Activated naive CD8-positive, alpha-beta T cell (primary cell): ENCODE measurements at regions not wholly inside any gene's neighbourhood (a gene's known extent, or its start where the extent isn't known, plus 50 kb on each side); places are given as distances from the start of the nearest gene placed in this dataset.
"Not testable (repeated sequence)": the region's sequence is repeated elsewhere in the genome, so short reads cannot be mapped to it uniquely, and the experiment has no call there.

Experiments
- H3K27ac Mint-ChIP-seq: one replicate; pipeline ENCODE4 v1.8.0; 2021; ENCODE audit warnings: mixed read lengths
- H3K27me3 Mint-ChIP-seq: one replicate; pipeline ENCODE4 v1.8.0; 2021; ENCODE audit warnings: mixed read lengths
- H3K36me3 Mint-ChIP-seq: one replicate; pipeline ENCODE4 v1.8.0; 2021; ENCODE audit warnings: mixed read lengths
- H3K4me1 Mint-ChIP-seq: one replicate; pipeline ENCODE4 v1.8.0; 2021; ENCODE audit warnings: low read depth, mixed read lengths
- H3K4me3 Mint-ChIP-seq: one replicate; pipeline ENCODE4 v1.8.0; 2021; ENCODE audit warnings: mild to moderate bottlenecking, mixed read lengths
- H3K9me3 Mint-ChIP-seq: one replicate; pipeline ENCODE4 v1.8.0; 2021; ENCODE audit warnings: low read depth, mixed read lengths

GRCh38 chr15:35934383-35935049 is 388.6 kb upstream of the DPH6 start:
- no peaks in the 10 kb centered on the region for H3K27me3 Mint-ChIP-seq
- H3K4me3 Mint-ChIP-seq, result no peak overlapping the region
- no peaks in the 10 kb centered on the region for H3K4me1 Mint-ChIP-seq
- H3K36me3 Mint-ChIP-seq, result no peaks in the 10 kb centered on the region
- H3K9me3 Mint-ChIP-seq, result no peaks in the 10 kb centered on the region
- H3K27ac Mint-ChIP-seq, result no peak overlapping the region

- H3K27me3 Mint-ChIP-seq, result no peaks in the 10 kb centered on the region
- H3K9me3 Mint-ChIP-seq, result no peaks in the 10 kb centered on the region
- H3K27ac Mint-ChIP-seq, result no peak overlapping the region
- H3K36me3 Mint-ChIP-seq, result no peaks in the 10 kb centered on the region
- H3K4me1 Mint-ChIP-seq, result no peaks in the 10 kb centered on the region
- H3K4me3 Mint-ChIP-seq, result no peak overlapping the region
Measured at GRCh38 chr15:35936284-35936683, 390.3 kb upstream of the DPH6 start.

GRCh38 chr15:35937380-35937779 is 391.4 kb upstream of the DPH6 start:
- no peaks in the 10 kb centered on the region for H3K4me1 Mint-ChIP-seq
- H3K36me3 Mint-ChIP-seq, result no peaks in the 10 kb centered on the region
- no peaks in the 10 kb centered on the region for H3K9me3 Mint-ChIP-seq
- no peak overlapping the region for H3K4me3 Mint-ChIP-seq
- H3K27me3 Mint-ChIP-seq, result no peaks in the 10 kb centered on the region
- no peak overlapping the region for H3K27ac Mint-ChIP-seq

DNA sequence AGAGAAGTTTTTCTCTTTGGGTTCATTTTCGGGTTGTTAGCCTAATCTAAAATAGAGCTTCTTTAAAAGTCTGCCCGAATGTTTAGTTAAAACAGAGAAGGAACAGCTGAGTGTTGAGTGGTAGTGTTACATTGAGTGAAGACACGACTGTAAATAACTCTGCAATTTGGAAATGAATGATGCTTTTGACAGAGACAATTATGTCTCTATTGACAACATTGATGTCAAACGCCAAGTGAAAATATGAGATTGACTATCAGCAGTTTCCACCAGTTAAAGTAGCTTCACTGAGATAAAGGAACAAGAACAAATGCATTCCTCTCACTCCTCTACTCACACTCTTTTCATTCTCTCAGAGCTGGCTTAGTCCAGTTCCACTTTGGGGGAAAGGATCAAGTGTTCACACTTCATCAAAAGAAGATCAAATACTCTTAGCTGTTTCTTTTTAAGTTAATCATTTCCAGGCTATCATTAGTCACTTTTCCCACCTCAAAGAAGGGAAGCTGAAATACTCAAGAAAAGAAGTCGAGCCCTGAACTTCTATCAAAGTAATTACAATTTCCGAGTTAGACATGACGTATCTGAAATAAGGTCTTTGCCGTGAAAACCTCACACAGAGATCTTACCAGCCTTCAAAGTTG is 399.1 kb upstream of the DPH6 start:
- Mint-ChIP-seq H3K4me1 (no peaks in the 10 kb centered on the region), H3K9me3 (no peaks in the 10 kb centered on the region), H3K4me3 (no peak overlapping the region), H3K27me3 (no peaks in the 10 kb centered on the region), H3K27ac (no peak overlapping the region), H3K36me3 (no peaks in the 10 kb centered on the region)

GRCh38 chr15:35953424-35953823 is 407.5 kb upstream of the DPH6 start:
- no peak overlapping the region for H3K27ac Mint-ChIP-seq
- H3K4me1 Mint-ChIP-seq, result no peaks in the 10 kb centered on the region
- no peaks in the 10 kb centered on the region for H3K36me3 Mint-ChIP-seq
- no peaks in the 10 kb centered on the region for H3K27me3 Mint-ChIP-seq
- no peak overlapping the region for H3K4me3 Mint-ChIP-seq
- no peaks in the 10 kb centered on the region for H3K9me3 Mint-ChIP-seq

GRCh38 chr15:35956056-35956455 is 410.1 kb upstream of the DPH6 start:
- H3K4me3 Mint-ChIP-seq, result no peak overlapping the region
- no peaks in the 10 kb centered on the region for H3K9me3 Mint-ChIP-seq
- H3K27me3 Mint-ChIP-seq, result no peaks in the 10 kb centered on the region
- H3K4me1 Mint-ChIP-seq, result no peaks in the 10 kb centered on the region
- H3K27ac Mint-ChIP-seq, result no peak overlapping the region
- H3K36me3 Mint-ChIP-seq, result no peaks in the 10 kb centered on the region

GRCh38 chr15:35958021-35958420 is 412.1 kb upstream of the DPH6 start:
- no peak overlapping the region for H3K27ac Mint-ChIP-seq
- no peaks in the 10 kb centered on the region for H3K36me3 Mint-ChIP-seq
- H3K4me1 Mint-ChIP-seq, result no peaks in the 10 kb centered on the region
- no peaks in the 10 kb centered on the region for H3K9me3 Mint-ChIP-seq
- no peak overlapping the region for H3K4me3 Mint-ChIP-seq
- H3K27me3 Mint-ChIP-seq, result no peaks in the 10 kb centered on the region

DNA sequence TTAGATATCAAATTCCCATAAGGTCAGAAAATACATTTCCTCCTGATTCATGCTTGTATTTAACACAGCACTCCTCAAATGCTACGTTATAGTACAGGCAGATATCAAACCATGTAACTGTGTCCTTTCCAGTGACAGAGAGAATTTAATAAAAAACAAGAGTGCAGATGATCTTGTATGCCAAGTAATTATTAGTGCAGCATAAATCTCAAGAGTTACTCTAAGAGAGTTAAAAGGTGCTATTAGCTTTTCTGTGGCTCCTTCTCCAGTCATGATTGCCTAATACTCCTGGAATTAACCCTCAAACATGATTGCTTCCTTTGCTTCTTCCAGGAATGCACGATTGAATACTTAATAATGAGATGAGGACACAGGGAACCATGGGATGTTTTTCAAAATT is 413.0 kb upstream of the DPH6 start:
- no peak overlapping the region for H3K4me3 Mint-ChIP-seq
- H3K27me3 Mint-ChIP-seq, result no peaks in the 10 kb centered on the region
- no peaks in the 10 kb centered on the region for H3K36me3 Mint-ChIP-seq
- no peaks in the 10 kb centered on the region for H3K9me3 Mint-ChIP-seq
- H3K4me1 Mint-ChIP-seq, result no peaks in the 10 kb centered on the region
- H3K27ac Mint-ChIP-seq, result no peak overlapping the region

GRCh38 chr15:35963326-35963725 is 417.4 kb upstream of the DPH6 start:
- Mint-ChIP-seq H3K9me3 (no peaks in the 10 kb centered on the region), H3K36me3 (no peaks in the 10 kb centered on the region), H3K27ac (no peak overlapping the region), H3K4me3 (no peak overlapping the region), H3K4me1 (no peaks in the 10 kb centered on the region), H3K27me3 (no peaks in the 10 kb centered on the region)

DNA sequence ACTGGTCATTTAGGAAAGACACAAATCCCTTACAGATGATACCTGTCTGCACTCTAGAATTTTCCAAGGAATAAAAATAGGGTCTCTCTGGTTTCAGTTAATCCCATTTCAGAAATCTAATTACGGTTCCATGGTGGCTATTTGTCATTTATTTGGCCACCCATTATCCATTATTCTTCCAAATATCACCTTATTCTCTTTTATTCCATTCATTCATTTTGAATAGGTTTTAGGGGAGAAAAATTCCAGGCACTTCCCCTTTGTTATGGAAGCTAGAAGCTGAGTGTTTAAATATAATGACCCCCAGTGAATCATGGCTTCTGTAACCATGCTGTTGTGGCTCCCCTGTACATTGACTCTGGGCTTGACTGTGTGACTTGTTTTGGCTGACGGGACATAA is 420.8 kb upstream of the DPH6 start:
- no peak overlapping the region for H3K27ac Mint-ChIP-seq

DNA sequence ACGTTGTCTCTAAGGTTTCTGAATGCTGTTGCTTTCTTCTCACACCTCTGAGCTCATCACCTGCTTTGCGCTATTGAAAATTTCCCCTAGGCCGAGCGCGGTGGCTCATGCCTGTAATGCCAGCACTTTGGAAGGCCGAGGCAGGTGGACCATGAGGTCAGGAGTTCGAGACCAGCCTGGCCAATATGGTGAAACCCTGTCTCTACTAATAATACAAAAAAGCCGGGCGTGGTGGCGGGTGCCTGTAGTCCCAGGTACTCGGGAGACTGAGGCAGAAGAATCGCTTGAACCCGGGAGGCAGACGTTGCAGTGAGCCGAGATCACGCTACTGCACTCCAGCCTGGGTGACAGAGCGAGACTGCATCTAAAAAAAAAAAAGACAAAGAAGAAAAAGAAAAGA is 422.0 kb upstream of the DPH6 start:
- not testable (repeated sequence) for H3K27ac Mint-ChIP-seq, H3K36me3 Mint-ChIP-seq, H3K4me3 Mint-ChIP-seq, H3K4me1 Mint-ChIP-seq, H3K27me3 Mint-ChIP-seq, H3K9me3 Mint-ChIP-seq

More for the DNA sequence above, 420.8 kb upstream of the DPH6 start:
- Mint-ChIP-seq H3K36me3 (no peaks in the 10 kb centered on the region), H3K4me1 (no peaks in the 10 kb centered on the region), H3K4me3 (no peak overlapping the region), H3K9me3 (no peaks in the 10 kb centered on the region), H3K27me3 (no peaks in the 10 kb centered on the region)

- Mint-ChIP-seq H3K9me3 (no peaks in the 10 kb centered on the region), H3K27me3 (no peaks in the 10 kb centered on the region), H3K27ac (no peak overlapping the region), H3K4me1 (no peaks in the 10 kb centered on the region), H3K4me3 (no peak overlapping the region), H3K36me3 (no peaks in the 10 kb centered on the region)
Measured at GRCh38 chr15:35973029-35973428, 427.1 kb upstream of the DPH6 start.

DNA sequence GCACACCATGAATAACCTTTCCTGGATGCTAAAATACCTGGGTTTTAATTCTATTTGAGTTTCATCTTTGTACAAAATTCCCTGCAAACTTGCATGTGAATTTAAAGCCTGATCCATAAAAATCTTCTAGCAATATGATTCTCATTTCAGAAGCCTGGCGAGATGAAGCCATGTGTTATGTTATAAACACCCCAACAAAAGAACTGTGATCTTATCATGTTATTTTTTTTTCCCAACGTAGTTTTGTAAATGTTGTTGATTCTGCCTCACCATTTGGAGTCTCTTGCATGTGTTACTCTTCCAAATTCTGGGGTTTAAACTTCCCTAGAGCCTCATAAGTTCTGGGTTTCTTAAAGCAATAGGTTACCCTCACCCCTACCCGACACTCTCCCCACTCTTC is 428.1 kb upstream of the DPH6 start:
- Mint-ChIP-seq H3K27me3 (no peaks in the 10 kb centered on the region), H3K4me1 (no peaks in the 10 kb centered on the region), H3K27ac (no peak overlapping the region), H3K4me3 (no peak overlapping the region), H3K36me3 (no peaks in the 10 kb centered on the region), H3K9me3 (no peaks in the 10 kb centered on the region)

- Mint-ChIP-seq H3K27ac (no peak overlapping the region), H3K27me3 (peaks cover 1% of the 10 kb centered on the region), H3K4me1 (no peaks in the 10 kb centered on the region), H3K4me3 (no peak overlapping the region), H3K36me3 (no peaks in the 10 kb centered on the region), H3K9me3 (no peaks in the 10 kb centered on the region)
Measured at GRCh38 chr15:35975941-35976340, 430.0 kb upstream of the DPH6 start.

DNA sequence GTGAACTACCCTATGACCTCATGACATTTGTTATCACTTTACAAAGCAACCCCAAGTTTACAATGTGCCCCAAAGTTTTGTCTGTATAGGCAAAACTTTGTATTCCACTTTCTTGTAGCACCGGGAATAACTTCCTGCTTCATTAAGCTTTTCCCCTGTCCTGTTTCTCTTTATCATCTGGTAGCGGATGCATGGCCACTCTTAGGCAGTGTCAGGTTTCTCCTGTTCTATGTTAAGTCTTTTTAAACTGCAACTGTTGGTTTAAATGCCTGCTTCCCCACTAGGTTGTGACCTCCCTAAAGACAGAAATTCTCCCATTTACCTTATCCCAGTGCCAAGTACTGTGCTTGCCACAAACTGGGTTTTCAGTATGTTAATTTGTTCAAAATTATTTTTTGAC is 433.6 kb upstream of the DPH6 start:
- no peak overlapping the region for H3K27ac Mint-ChIP-seq
- no peaks in the 10 kb centered on the region for H3K9me3 Mint-ChIP-seq
- no peaks in the 10 kb centered on the region for H3K4me1 Mint-ChIP-seq
- H3K36me3 Mint-ChIP-seq, result no peaks in the 10 kb centered on the region
- peaks cover 1% of the 10 kb centered on the region for H3K27me3 Mint-ChIP-seq
- no peak overlapping the region for H3K4me3 Mint-ChIP-seq

GRCh38 chr15:35980719-35981118 is 434.8 kb upstream of the DPH6 start:
- no peaks in the 10 kb centered on the region for H3K36me3 Mint-ChIP-seq
- peaks cover 1% of the 10 kb centered on the region for H3K27me3 Mint-ChIP-seq
- H3K4me1 Mint-ChIP-seq, result no peaks in the 10 kb centered on the region
- no peak overlapping the region for H3K4me3 Mint-ChIP-seq
- H3K27ac Mint-ChIP-seq, result no peak overlapping the region
- H3K9me3 Mint-ChIP-seq, result no peaks in the 10 kb centered on the region
